H1 (cell line): ENCODE measurements at regions not wholly inside any gene's neighbourhood (a gene's known extent, or its start where the extent isn't known, plus 50 kb on each side); places are given as distances from the start of the nearest gene placed in this dataset.
A peak's percentile ranks its signal among the peaks of the same experiment; 100 is the strongest.

Source experiments
- CTCF ChIA-PET: fragments of 300-600 bp; sonication (Branson Sonifier 250); formaldehyde crosslinking; loops from one replicate; lab custom pipeline; 2021; ENCODE audit not compliant: partially characterized antibody; lab: Charles Lee
- POLR2A ChIA-PET: fragments of 300-600 bp; sonication (Branson Sonifier 250); formaldehyde crosslinking; loops from one replicate; lab custom pipeline; 2021; ENCODE audit warnings: inconsistent platforms; ENCODE audit not compliant: partially characterized antibody; lab: Charles Lee
- DNase-seq, 2 experiments: peaks; one replicate each; pipeline versions ENCODE4 v3.0.0 to v3.0.0-alpha.2; 2010 to 2022; ENCODE audit warnings: low spot score in 2 of 2, low read depth in 1 of 2, mixed read lengths in 1 of 2
- FAIRE-seq: peaks from 2 replicates; lab custom pipeline; 2011; peaks lifted over from hg19 to GRCh38; lab: Jason Lieb, UNC
- H2AFZ ChIP-seq: 2 replicates; pipeline ENCODE4 v1.8.1; 2012; ENCODE audit warnings: low read length, inconsistent platforms
- H2AK5ac ChIP-seq: 2 replicates; pipeline ENCODE4 v1.6.1; 2013; ENCODE audit warnings: low read depth, low read length
- H2BK120ac ChIP-seq: replicated peaks from 2 replicates; pipeline ENCODE3; 2013; ENCODE audit warnings: low read depth, low read length, inconsistent platforms
- H2BK12ac ChIP-seq: 2 replicates; pipeline ENCODE4 v1.6.1; 2013; ENCODE audit warnings: low read depth, low read length
- H2BK15ac ChIP-seq: 2 replicates; pipeline ENCODE4 v1.6.1; 2013; ENCODE audit warnings: low read length
- H2BK20ac ChIP-seq: 2 replicates; pipeline ENCODE4 v1.6.1; 2013; ENCODE audit warnings: low read length
- H2BK5ac ChIP-seq: 2 replicates; pipeline ENCODE4 v1.6.1; 2013; ENCODE audit warnings: low read depth, low read length
- H3K14ac ChIP-seq: 2 replicates; pipeline ENCODE4 v1.6.1; 2013; ENCODE audit warnings: inconsistent platforms; ENCODE audit not compliant: insufficient read length
- H3K18ac ChIP-seq: 2 replicates; pipeline ENCODE4 v1.6.1; 2013; ENCODE audit warnings: low read length; ENCODE audit errors: extremely low read depth
- H3K23ac ChIP-seq: 2 replicates; pipeline ENCODE4 v1.6.1; 2013; ENCODE audit warnings: inconsistent platforms; ENCODE audit not compliant: insufficient read length
- H3K23me2 ChIP-seq: 2 replicates; pipeline ENCODE4 v1.6.1; 2013; ENCODE audit warnings: low read depth, low read length
- H3K27ac ChIP-seq: 2 replicates; pipeline ENCODE4 v1.6.1; 2011; ENCODE audit warnings: low read depth, low read length, inconsistent platforms
- H3K27me3 ChIP-seq, 4 experiments: replicated peaks in 1 of 4; 1 replicate in 1 of 4; 2 replicates in 3 of 4; pipeline versions ENCODE4 v1.6.1 to v1.8.1; 2011 to 2013; ENCODE audit warnings: low read length in 3 of 4, mild to moderate bottlenecking in 3 of 4, inconsistent platforms in 2 of 4, mixed read lengths in 2 of 4, moderate library complexity in 1 of 4; ENCODE audit not compliant: control insufficient read depth in 3 of 4, insufficient read depth in 3 of 4; ENCODE audit errors: extremely low read depth in 1 of 4
- H3K36me3 ChIP-seq, 4 experiments: 2 replicates each; pipeline versions ENCODE4 v1.6.1 to v1.8.1; 2011 to 2013; ENCODE audit warnings: mild to moderate bottlenecking in 4 of 4, low read length in 3 of 4, moderate library complexity in 2 of 4, control low read depth in 1 of 4, inconsistent platforms in 1 of 4; ENCODE audit not compliant: insufficient read depth in 4 of 4, control insufficient read depth in 2 of 4
- H3K4ac ChIP-seq: replicated peaks from 2 replicates; pipeline ENCODE3; 2013; ENCODE audit warnings: low read length, low read depth, mixed read lengths, inconsistent platforms; ENCODE audit not compliant: insufficient read length
- H3K4me1 ChIP-seq, 4 experiments: replicated peaks in 1 of 4; 1 replicate in 1 of 4; 2 replicates in 3 of 4; pipeline versions ENCODE4 v1.6.1 to v1.8.1; 2011 to 2013; ENCODE audit warnings: low read length in 3 of 4, inconsistent platforms in 2 of 4, mixed read lengths in 1 of 4; ENCODE audit not compliant: insufficient read depth in 4 of 4, control insufficient read depth in 3 of 4
- H3K4me2 ChIP-seq, 2 experiments: 2 replicates each; pipeline versions ENCODE4 v1.6.1 to v1.8.1; 2011 to 2013; ENCODE audit warnings: low read depth in 2 of 2, low read length in 2 of 2, control low read depth in 1 of 2, inconsistent platforms in 1 of 2, mild to moderate bottlenecking in 1 of 2; ENCODE audit not compliant: insufficient read depth in 1 of 2
- H3K4me3 ChIP-seq, 4 experiments: fragments of 200-600, 300-600 bp in 1 of 4; sonication (generic), shearing (Covaris generic), sonication (Bioruptor Twin) in 1 of 4; 2 replicates each; pipeline versions ENCODE4 v1.5.1 to v1.8.1; 2011 to 2016; ENCODE audit warnings: low read length in 4 of 4, low read depth in 3 of 4, control low read depth in 2 of 4, inconsistent platforms in 2 of 4, mild to moderate bottlenecking in 2 of 4, mixed read lengths in 1 of 4, moderate library complexity in 1 of 4; ENCODE audit not compliant: insufficient read depth in 2 of 4; ENCODE audit errors: extremely low read depth in 1 of 4
- H3K56ac ChIP-seq: replicated peaks from 2 replicates; pipeline ENCODE3; 2013; ENCODE audit warnings: low read depth, mild to moderate bottlenecking, mixed read lengths, low read length, inconsistent platforms; ENCODE audit not compliant: insufficient read length
- H3K79me1 ChIP-seq: 2 replicates; pipeline ENCODE4 v1.6.1; 2013; ENCODE audit warnings: low read depth, low read length, control low read depth
- H3K79me2 ChIP-seq, 2 experiments: 2 replicates each; pipeline versions ENCODE4 v1.6.1 to v1.8.1; 2012 to 2013; ENCODE audit warnings: low read length in 2 of 2, mild to moderate bottlenecking in 2 of 2, inconsistent platforms in 1 of 2; ENCODE audit not compliant: insufficient read depth in 2 of 2, control insufficient read depth in 1 of 2
- H3K9ac ChIP-seq, 4 experiments: replicated peaks in 1 of 4; 1 replicate in 1 of 4; 2 replicates in 3 of 4; pipeline versions ENCODE4 v1.6.1 to v1.8.1; 2011 to 2013; ENCODE audit warnings: low read depth in 3 of 4, low read length in 3 of 4, control low read depth in 2 of 4, mild to moderate bottlenecking in 2 of 4, moderate library complexity in 2 of 4, inconsistent platforms in 1 of 4; ENCODE audit errors: extremely low read depth in 1 of 4
- H3K9me3 ChIP-seq, 2 experiments: 2 replicates each; pipeline versions ENCODE4 v1.6.1 to v1.8.1; 2012 to 2013; ENCODE audit warnings: mild to moderate bottlenecking in 2 of 2, moderate library complexity in 2 of 2, control low read depth in 1 of 2, inconsistent platforms in 1 of 2, low read depth in 1 of 2, low read length in 1 of 2, mixed read lengths in 1 of 2; ENCODE audit not compliant: insufficient read depth in 2 of 2
- H4K20me1 ChIP-seq, 2 experiments: replicated peaks in 1 of 2; 2 replicates each; pipeline versions ENCODE3 to v1.8.1; 2011 to 2013; ENCODE audit warnings: inconsistent platforms in 2 of 2, low read length in 2 of 2, mild to moderate bottlenecking in 1 of 2; ENCODE audit not compliant: insufficient read depth in 2 of 2, control insufficient read depth in 1 of 2
- H4K5ac ChIP-seq: 2 replicates; pipeline ENCODE4 v1.6.1; 2013; ENCODE audit warnings: low read length, low read depth, mixed read lengths, inconsistent platforms; ENCODE audit not compliant: insufficient read length
- H4K8ac ChIP-seq: 2 replicates; pipeline ENCODE4 v1.8.0; 2013; ENCODE audit warnings: mild to moderate bottlenecking, moderate library complexity, low read length, inconsistent platforms; ENCODE audit not compliant: insufficient read depth; ENCODE audit errors: extremely low read depth
- H4K91ac ChIP-seq: replicated peaks from 2 replicates; pipeline ENCODE3; 2013; ENCODE audit warnings: low read length, mixed read lengths, inconsistent platforms; ENCODE audit not compliant: insufficient read length
- EGR1 ChIP-seq: IDR thresholded peaks from 2 replicates; pipeline ENCODE4 v1.6.1; 2011; ENCODE audit warnings: low read depth, low read length, borderline replicate concordance
- HDAC2 ChIP-seq, 2 experiments: fragments of 300-600 bp in 1 of 2; sonication (generic) in 1 of 2; IDR thresholded peaks; 2 replicates each; pipeline ENCODE4 v1.6.1; 2011 to 2012; ENCODE audit warnings: low read depth in 2 of 2, low read length in 2 of 2, mild to moderate bottlenecking in 2 of 2, moderate library complexity in 2 of 2, borderline replicate concordance in 1 of 2, inconsistent platforms in 1 of 2
- NANOG ChIP-seq: IDR thresholded peaks from 2 replicates; pipeline ENCODE4 v1.6.1; 2011; ENCODE audit warnings: low read length, low read depth, mild to moderate bottlenecking, inconsistent platforms; ENCODE audit not compliant: insufficient read depth, poor library complexity, severe bottlenecking
- SP1 ChIP-seq: IDR thresholded peaks from 2 replicates; pipeline ENCODE4 v1.6.1; 2011; ENCODE audit warnings: low read depth, low read length
- WGBS, 2 experiments: shearing (Covaris generic) in 1 of 2; methylation state at CpG; one replicate each; pipeline versions ENCODE4 v1.1.6 to v1.1.7; 2013 to 2015; ENCODE audit warnings: low lambda C conversion rate in 2 of 2, mixed read lengths in 2 of 2, inconsistent platforms in 1 of 2, low coverage in 1 of 2, missing lambda C conversion rate in 1 of 2; ENCODE audit not compliant: insufficient replicate concordance in 2 of 2, insufficient coverage in 1 of 2, insufficient read length in 1 of 2; ENCODE audit errors: extremely low coverage in 1 of 2, missing lambda C conversion rate in 1 of 2; 5-methylcytosine and 5-hydroxymethylcytosine counted together

DNA sequence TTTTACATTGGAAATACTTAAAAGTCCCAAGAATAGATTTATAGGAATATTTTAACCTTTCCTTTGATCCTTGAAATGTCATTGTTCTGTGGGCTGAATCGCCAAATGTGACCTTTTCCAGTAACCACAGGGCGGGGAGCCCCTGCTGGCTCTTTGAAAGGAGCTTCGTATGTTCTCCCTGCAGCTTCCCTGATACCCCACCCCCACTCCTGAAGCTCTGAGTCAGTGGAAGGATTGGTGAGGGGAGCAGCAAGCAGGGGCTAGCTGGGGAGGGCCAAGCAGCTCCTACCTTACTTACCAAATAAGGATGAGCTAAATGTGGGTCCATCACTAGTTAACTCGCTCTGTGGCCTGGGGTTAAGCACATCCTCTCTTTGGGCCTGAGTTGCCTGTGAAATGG, 87.7 kb downstream of the CHST1 start:
- no peak overlapping the region for H2AFZ ChIP-seq
- TF ChIP-seq HDAC2 (IDR thresholded peaks at IDR 0.05; ENCODE audit: borderline replicate concordance in 1 of 2, low read depth in 2 of 2, low read length in 2 of 2) = peak in 1 of 2 experiments; percentile 25; a peak in 1 of 4 replicates
- no peak for TF ChIP-seq EGR1
- TF ChIP-seq NANOG = peak; percentile 7
- TF ChIP-seq SP1 = 0 out of 2 replicates have a peak, but pooled peaks have one; percentile 27
- TF ChIP-seq, all 59 proteins: peak for 3
- no peak overlapping the region for H2BK120ac ChIP-seq
- no peak overlapping the region for H4K8ac ChIP-seq
- peaks cover 0 to 11% (median 7%) of the 10 kb centered on the region in 4 experiments for H3K4me1 ChIP-seq
- H2AK5ac ChIP-seq = no peak overlapping the region
- DNase-seq (no peak), FAIRE-seq (no peak)
- H2BK15ac ChIP-seq = no peak overlapping the region
- H3K23me2 ChIP-seq = no peaks in the 10 kb centered on the region
- WGBS, 2 experiments = 37% methylated on average over 4 of the region's 4 CpGs; no CpG with 5 or more reads in 1 of the 2 experiments
- CTCF ChIA-PET = interaction anchor here (0.9 to 2.3 kb wide), 8 partner anchors 9 to 206 kb away, joined by 3 to 9 read pairs (median 4); no protein-coding TSS in a partner anchor
- no peaks in the 10 kb centered on the region for H4K20me1 ChIP-seq
- H3K9ac ChIP-seq = no peak overlapping the region
- H3K9me3 ChIP-seq = no peaks in the 10 kb centered on the region
- H3K18ac ChIP-seq = no peak overlapping the region
- no peaks in the 10 kb centered on the region for H3K79me1 ChIP-seq
- no peaks in the 10 kb centered on the region for H3K36me3 ChIP-seq
- H2BK5ac ChIP-seq = no peak overlapping the region
- H3K4me3 ChIP-seq = peak overlapping the region in 1 of 4 experiments; percentile 16; a peak in 1 of 8 replicates
- no peak overlapping the region for H4K5ac ChIP-seq
- no peaks in the 10 kb centered on the region; a peak in 1 of 7 replicates for H3K27me3 ChIP-seq
- no peak overlapping the region for H2BK12ac ChIP-seq
- POLR2A ChIA-PET = interaction anchor here (1.4 kb wide), 1 partner anchor 13 kb away, joined by 3 read pairs; no protein-coding TSS in a partner anchor
- H4K91ac ChIP-seq = no peak overlapping the region
- H3K79me2 ChIP-seq = no peaks in the 10 kb centered on the region
- no peak overlapping the region for H3K27ac ChIP-seq
- H3K56ac ChIP-seq = no peak overlapping the region
- no peak overlapping the region for H3K23ac ChIP-seq
- no peak overlapping the region for H3K14ac ChIP-seq
- H3K4ac ChIP-seq = no peak overlapping the region
- H3K4me2 ChIP-seq = peak overlapping the region; percentile 33 to 46; a peak in 3 of 4 replicates
- H2BK20ac ChIP-seq = no peak overlapping the region
